ENCODE measurements at regions not wholly inside any gene's neighbourhood (a gene's known extent, or its start where the extent isn't known, plus 50 kb on each side); places are given as distances from the start of the nearest gene placed in this dataset.

DNA sequence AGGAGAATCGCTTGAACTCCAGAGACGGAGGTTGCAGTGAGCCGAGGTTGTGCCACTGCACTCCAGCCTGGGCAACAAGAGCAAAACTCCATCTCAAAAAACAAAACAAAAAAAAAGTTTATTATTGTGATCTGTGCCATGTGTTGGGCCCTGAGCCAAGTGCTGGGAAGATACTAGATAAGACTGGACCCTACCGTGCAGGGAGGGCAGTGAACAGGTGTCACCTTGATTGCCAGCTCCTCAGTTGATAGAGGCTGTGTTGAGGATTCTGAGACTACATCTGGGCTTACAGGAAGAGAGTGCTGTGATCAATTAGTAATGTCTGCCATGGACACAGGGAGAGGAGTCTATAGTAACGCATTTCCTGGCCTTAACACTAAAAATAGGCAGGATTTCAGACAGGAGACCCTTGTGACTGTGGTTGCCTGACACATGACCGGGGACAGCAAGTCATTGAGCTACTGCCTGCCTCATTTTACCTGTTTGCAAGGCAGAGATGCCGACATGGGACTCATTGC, 201.5 kb downstream of the C9orf50 start:
- Histone ChIP-seq H3K27me3 (ENCODE audit: insufficient read depth, poor library complexity, severe bottlenecking) (no peaks in the 10 kb centered on the region), H3K9me3 (ENCODE audit: severe bottlenecking) (no peaks in the 10 kb centered on the region), H3K4me1 (ENCODE audit: insufficient read depth, poor library complexity, severe bottlenecking) (peaks cover 11% of the 10 kb centered on the region), H3K4me3 (ENCODE audit: severe bottlenecking) (no peak overlapping the region), H3K27ac (ENCODE audit: poor library complexity, severe bottlenecking) (no peak overlapping the region), H3K36me3 (ENCODE audit: low read depth) (no peaks in the 10 kb centered on the region)
- no peak for ATAC-seq (ENCODE audit: low read depth)
- DNase-seq (ENCODE audit: low spot score), result no peak
- TF ChIP-seq, protein P1, sequence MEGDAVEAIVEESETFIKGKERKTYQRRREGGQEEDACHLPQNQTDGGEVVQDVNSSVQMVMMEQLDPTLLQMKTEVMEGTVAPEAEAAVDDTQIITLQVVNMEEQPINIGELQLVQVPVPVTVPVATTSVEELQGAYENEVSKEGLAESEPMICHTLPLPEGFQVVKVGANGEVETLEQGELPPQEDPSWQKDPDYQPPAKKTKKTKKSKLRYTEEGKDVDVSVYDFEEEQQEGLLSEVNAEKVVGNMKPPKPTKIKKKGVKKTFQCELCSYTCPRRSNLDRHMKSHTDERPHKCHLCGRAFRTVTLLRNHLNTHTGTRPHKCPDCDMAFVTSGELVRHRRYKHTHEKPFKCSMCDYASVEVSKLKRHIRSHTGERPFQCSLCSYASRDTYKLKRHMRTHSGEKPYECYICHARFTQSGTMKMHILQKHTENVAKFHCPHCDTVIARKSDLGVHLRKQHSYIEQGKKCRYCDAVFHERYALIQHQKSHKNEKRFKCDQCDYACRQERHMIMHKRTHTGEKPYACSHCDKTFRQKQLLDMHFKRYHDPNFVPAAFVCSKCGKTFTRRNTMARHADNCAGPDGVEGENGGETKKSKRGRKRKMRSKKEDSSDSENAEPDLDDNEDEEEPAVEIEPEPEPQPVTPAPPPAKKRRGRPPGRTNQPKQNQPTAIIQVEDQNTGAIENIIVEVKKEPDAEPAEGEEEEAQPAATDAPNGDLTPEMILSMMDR (IDR thresholded peaks at IDR 0.05; ENCODE audit: poor library complexity, severe bottlenecking), result no peak

DNA sequence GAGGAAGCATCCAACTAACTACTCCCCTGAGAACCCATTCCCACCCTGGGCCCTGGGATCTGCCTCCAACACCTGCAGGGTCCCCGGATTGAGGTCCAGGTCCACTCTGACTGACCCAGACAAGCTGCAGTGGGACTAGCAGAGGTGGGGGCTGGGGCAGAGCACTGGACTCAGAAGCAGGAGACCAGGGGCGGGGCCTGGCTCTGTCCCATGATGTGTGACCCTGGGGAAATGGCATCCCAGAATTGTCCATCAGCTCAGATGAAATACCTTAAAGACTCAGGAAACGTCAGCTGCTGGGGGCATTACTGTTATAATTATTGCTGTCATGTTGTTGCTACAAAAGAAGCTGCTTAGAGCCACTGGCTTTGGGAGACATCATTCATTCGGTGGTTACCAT, 202.4 kb downstream of the C9orf50 start:
- H3K4me1 ChIP-seq (ENCODE audit: insufficient read depth, poor library complexity, severe bottlenecking), result peaks cover 15% of the 10 kb centered on the region
- no peak overlapping the region for H3K27ac ChIP-seq (ENCODE audit: poor library complexity, severe bottlenecking)
- H3K36me3 ChIP-seq (ENCODE audit: low read depth), result no peaks in the 10 kb centered on the region
- H3K4me3 ChIP-seq (ENCODE audit: severe bottlenecking), result no peak overlapping the region
- ATAC-seq (ENCODE audit: low read depth) (no peak), DNase-seq (ENCODE audit: low spot score) (no peak)
- no peaks in the 10 kb centered on the region for H3K9me3 ChIP-seq (ENCODE audit: severe bottlenecking)
- TF ChIP-seq, protein P1 (IDR thresholded peaks at IDR 0.05; ENCODE audit: poor library complexity, severe bottlenecking), result no peak
- H3K27me3 ChIP-seq (ENCODE audit: insufficient read depth, poor library complexity, severe bottlenecking), result no peaks in the 10 kb centered on the region

DNA sequence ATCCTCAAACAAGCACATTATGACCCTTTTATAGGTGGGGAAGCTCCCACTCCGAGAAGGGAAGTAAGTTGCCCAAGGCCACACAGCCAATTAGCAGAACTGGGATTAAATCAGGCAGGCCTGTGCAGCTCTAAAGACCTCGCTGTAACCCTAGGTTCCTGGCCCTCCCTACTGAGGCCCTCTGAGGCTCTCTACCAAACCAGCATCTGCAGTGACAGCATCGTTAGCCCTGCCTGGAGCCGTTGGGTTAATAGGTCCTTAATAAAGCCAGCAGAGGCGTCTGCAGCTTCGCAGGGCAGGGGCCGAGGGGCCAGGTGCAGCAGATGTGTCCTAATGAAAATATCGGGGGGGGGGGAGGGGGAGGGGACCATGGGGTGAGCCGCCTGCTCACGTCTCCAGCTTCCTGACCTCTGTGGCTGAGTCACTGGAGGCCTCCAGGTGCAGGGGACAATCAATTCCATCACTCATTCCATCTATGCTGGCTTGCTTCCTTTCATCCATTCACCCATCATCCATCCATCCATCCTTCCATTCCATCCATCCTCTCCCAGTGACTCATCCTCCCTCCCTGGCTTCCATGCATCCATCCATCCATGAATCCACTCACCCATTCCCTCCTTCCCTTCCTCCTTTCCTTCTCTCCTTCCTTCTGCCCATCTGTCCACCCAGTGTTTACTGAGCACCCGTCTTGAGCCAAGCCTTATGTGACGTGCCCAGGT, 203.9 kb downstream of the C9orf50 start:
- Histone ChIP-seq H3K36me3 (ENCODE audit: low read depth) (no peaks in the 10 kb centered on the region), H3K9me3 (ENCODE audit: severe bottlenecking) (no peaks in the 10 kb centered on the region), H3K4me1 (ENCODE audit: insufficient read depth, poor library complexity, severe bottlenecking) (peaks cover 11% of the 10 kb centered on the region), H3K4me3 (ENCODE audit: severe bottlenecking) (no peak overlapping the region), H3K27me3 (ENCODE audit: insufficient read depth, poor library complexity, severe bottlenecking) (no peaks in the 10 kb centered on the region), H3K27ac (ENCODE audit: poor library complexity, severe bottlenecking) (no peak overlapping the region)
- no peak for ATAC-seq (ENCODE audit: low read depth)
- no peak for DNase-seq (ENCODE audit: low spot score)
- TF ChIP-seq, protein P1 (IDR thresholded peaks at IDR 0.05; ENCODE audit: poor library complexity, severe bottlenecking), result no peak

DNA sequence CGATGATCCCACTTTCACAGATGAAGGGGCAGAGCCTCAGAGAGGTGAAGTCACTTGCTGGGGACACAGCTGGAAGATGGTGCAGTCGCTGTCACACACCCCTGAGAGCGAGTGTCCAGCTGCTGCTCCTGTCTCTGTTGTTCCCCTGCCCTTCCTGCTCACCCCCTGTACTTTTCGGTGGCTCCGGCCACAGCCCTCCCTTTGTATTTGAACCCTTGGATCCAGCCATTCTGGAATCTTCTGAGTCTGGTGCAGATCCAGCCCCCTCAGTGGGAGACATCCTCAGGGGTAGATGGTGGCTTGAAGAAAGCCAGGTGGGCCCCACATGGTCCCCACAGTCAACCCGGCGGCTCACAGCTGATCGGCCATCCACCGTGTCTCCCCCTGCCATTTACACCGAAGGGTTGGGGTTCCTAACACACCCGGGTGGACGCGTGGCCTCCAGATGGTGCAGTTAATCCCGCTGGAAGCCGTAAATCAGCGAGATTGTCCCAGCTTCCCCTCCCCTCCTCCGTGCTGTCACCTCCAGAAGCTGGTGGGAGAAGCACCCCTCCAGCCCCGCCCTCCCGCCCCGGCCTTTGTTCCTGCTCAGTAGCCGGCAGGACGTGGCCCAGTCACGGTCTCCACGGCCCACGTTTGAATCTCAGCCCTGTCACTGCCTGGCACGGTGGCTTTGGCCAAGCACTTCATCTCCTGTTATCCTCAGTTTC, 204.8 kb downstream of the C9orf50 start:
- H3K27ac ChIP-seq (ENCODE audit: poor library complexity, severe bottlenecking), result no peak overlapping the region
- TF ChIP-seq, protein P1 (IDR thresholded peaks at IDR 0.05; ENCODE audit: poor library complexity, severe bottlenecking), result no peak

More for the DNA sequence above, 204.8 kb downstream of the C9orf50 start:
- ATAC-seq (ENCODE audit: low read depth) (no peak), DNase-seq (ENCODE audit: low spot score) (no peak)
- Histone ChIP-seq H3K9me3 (ENCODE audit: severe bottlenecking) (no peaks in the 10 kb centered on the region), H3K4me3 (ENCODE audit: severe bottlenecking) (no peak overlapping the region), H3K27me3 (ENCODE audit: insufficient read depth, poor library complexity, severe bottlenecking) (no peaks in the 10 kb centered on the region), H3K36me3 (ENCODE audit: low read depth) (no peaks in the 10 kb centered on the region), H3K4me1 (ENCODE audit: insufficient read depth, poor library complexity, severe bottlenecking) (peaks cover 11% of the 10 kb centered on the region)

All from RWPE2 (cell line).